HepG2 (cell line): ENCODE measurements at regions not wholly inside any gene's neighbourhood (a gene's known extent, or its start where the extent isn't known, plus 50 kb on each side); places are given as distances from the start of the nearest gene placed in this dataset.

ENCODE experiments used
- HNRNPUL1 ChIP-seq: fragments of 200-400 bp; formaldehyde crosslinking; IDR thresholded peaks from 2 replicates; pipeline ENCODE4 v1.6.1; 2017; ENCODE audit warnings: low read depth, mild to moderate bottlenecking, low read length, moderate library complexity
- HOXA3 ChIP-seq: sonication (generic); formaldehyde crosslinking; IDR thresholded peaks from 2 replicates; pipeline ENCODE4 v1.5.0; 2020; ENCODE audit warnings: missing genetic modification reagents
- IKZF1 ChIP-seq: fragments of 450-650 bp; IDR thresholded peaks from 2 replicates; pipeline ENCODE4 v1.7.1; 2016
- KDM5A ChIP-seq: fragments of 200-600 bp; sonication (generic); IDR thresholded peaks from 2 replicates; pipeline ENCODE4 v1.7.0; 2018; ENCODE audit warnings: antibody characterized with exemption, mild to moderate bottlenecking, low read length, borderline replicate concordance
- MAZ ChIP-seq, 2 experiments: sonication (generic) in 1 of 2; formaldehyde crosslinking in 1 of 2; IDR thresholded peaks; 2 replicates each; pipeline versions ENCODE4 v1.5.0 to v1.6.1; 2012 to 2020; ENCODE audit warnings: low read depth in 2 of 2, mild to moderate bottlenecking in 2 of 2, borderline replicate concordance in 1 of 2, improper control_type of control experiment in 1 of 2, low read length in 1 of 2, missing genetic modification reagents in 1 of 2, moderate library complexity in 1 of 2
- RBFOX2 ChIP-seq: fragments of 200-400 bp; formaldehyde crosslinking; IDR thresholded peaks from 2 replicates; pipeline ENCODE4 v1.6.1; 2017; ENCODE audit warnings: low read depth, mild to moderate bottlenecking, low read length
- RBM22 ChIP-seq: fragments of 200-400 bp; formaldehyde crosslinking; optimal IDR thresholded peaks from 2 replicates; pipeline ENCODE3; 2017; ENCODE audit warnings: mild to moderate bottlenecking, low read length, moderate library complexity
- RFX1 ChIP-seq: fragments of 450-650 bp; IDR thresholded peaks from 2 replicates; pipeline ENCODE4 v1.6.1; 2017
- ZNF274 ChIP-seq: sonication (generic); formaldehyde crosslinking; IDR thresholded peaks from 2 replicates; pipeline ENCODE4 v1.5.1; 2020; ENCODE audit warnings: mild to moderate bottlenecking, missing genetic modification reagents
- TF ChIP-seq, protein P1 (sequence below), 2 experiments: sonication (generic) in 1 of 2; formaldehyde crosslinking in 1 of 2; IDR thresholded peaks; 2 replicates each; pipeline versions ENCODE4 v1.5.1 to v1.6.1; 2011 to 2020; ENCODE audit warnings: borderline replicate concordance in 1 of 2, low read depth in 1 of 2, low read length in 1 of 2, mild to moderate bottlenecking in 1 of 2, missing genetic modification reagents in 1 of 2, moderate library complexity in 1 of 2

DNA sequence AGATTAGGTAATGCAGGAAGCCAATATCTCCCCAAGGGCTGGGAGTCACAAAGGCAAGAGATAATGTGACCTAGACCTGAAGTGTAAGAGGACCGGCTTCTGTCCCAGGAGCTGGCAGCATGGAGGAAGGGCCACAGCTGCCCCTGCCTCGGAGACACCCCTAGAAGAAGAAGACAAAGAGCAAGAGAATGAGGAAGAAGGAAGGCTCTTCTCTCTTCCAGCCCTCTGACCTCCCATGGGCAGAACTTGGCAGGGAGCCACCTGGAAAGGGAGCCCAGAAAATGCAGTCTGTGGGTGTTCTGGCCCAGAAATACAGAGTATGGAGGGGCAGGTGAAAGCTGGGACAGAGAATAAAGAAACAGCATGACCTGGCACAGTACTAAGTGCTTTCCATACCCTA lies 151.0 kb downstream of the C5orf15 start:
- TF ChIP-seq HOXA3 (no peak), HNRNPUL1 (no peak), RBM22 (no peak), RFX1 (no peak), RBFOX2 (no peak), KDM5A (no peak), ZNF274 (CRISPR knock-in tag) (no peak), IKZF1 (no peak), MAZ (IDR thresholded peaks at IDR 0.05; ENCODE audit: borderline replicate concordance, low read depth, low read length) (no peak), MAZ (CRISPR knock-in tag; IDR thresholded peaks at IDR 0.05; ENCODE audit: low read depth) (no peak)
- TF ChIP-seq, protein P1, sequence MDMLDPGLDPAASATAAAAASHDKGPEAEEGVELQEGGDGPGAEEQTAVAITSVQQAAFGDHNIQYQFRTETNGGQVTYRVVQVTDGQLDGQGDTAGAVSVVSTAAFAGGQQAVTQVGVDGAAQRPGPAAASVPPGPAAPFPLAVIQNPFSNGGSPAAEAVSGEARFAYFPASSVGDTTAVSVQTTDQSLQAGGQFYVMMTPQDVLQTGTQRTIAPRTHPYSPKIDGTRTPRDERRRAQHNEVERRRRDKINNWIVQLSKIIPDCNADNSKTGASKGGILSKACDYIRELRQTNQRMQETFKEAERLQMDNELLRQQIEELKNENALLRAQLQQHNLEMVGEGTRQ (IDR thresholded peaks at IDR 0.05; ENCODE audit: low read depth, low read length), result no peak
- TF ChIP-seq, protein P1 (CRISPR knock-in tag; IDR thresholded peaks at IDR 0.05; ENCODE audit: borderline replicate concordance), result no peak
